OCI-LY1 (cell line): ENCODE measurements at regions not wholly inside any gene's neighbourhood (a gene's known extent, or its start where the extent isn't known, plus 50 kb on each side); places are given as distances from the start of the nearest gene placed in this dataset.

ENCODE experiments used
- EZH2 ChIP-seq: fragments of 200-600 bp; sonication (generic), shearing (Covaris generic); IDR thresholded peaks from 2 replicates; pipeline ENCODE4 v1.8.0; 2017; ENCODE audit warnings: borderline replicate concordance, mixed run types, mild to moderate bottlenecking, antibody characterized with exemption, low read length, moderate library complexity, mixed read lengths
- TF ChIP-seq, protein P1 (sequence below): fragments of 200-600 bp; sonication (generic), shearing (Covaris generic); IDR thresholded peaks from 2 replicates; pipeline ENCODE4 v1.5.1; 2017; ENCODE audit warnings: mild to moderate bottlenecking, antibody characterized with exemption, low read length, moderate library complexity, mixed read lengths

- TF ChIP-seq EZH2, result no peak
- TF ChIP-seq, protein P1, sequence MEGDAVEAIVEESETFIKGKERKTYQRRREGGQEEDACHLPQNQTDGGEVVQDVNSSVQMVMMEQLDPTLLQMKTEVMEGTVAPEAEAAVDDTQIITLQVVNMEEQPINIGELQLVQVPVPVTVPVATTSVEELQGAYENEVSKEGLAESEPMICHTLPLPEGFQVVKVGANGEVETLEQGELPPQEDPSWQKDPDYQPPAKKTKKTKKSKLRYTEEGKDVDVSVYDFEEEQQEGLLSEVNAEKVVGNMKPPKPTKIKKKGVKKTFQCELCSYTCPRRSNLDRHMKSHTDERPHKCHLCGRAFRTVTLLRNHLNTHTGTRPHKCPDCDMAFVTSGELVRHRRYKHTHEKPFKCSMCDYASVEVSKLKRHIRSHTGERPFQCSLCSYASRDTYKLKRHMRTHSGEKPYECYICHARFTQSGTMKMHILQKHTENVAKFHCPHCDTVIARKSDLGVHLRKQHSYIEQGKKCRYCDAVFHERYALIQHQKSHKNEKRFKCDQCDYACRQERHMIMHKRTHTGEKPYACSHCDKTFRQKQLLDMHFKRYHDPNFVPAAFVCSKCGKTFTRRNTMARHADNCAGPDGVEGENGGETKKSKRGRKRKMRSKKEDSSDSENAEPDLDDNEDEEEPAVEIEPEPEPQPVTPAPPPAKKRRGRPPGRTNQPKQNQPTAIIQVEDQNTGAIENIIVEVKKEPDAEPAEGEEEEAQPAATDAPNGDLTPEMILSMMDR, result no peak
Measured at GRCh38 chr21:30030416-30030815, 90.6 kb upstream of the GRIK1 start.
